HG03469 (cell line): ENCODE measurements at regions not wholly inside any gene's neighbourhood (a gene's known extent, or its start where the extent isn't known, plus 50 kb on each side); places are given as distances from the start of the nearest gene placed in this dataset.
"Not testable (repeated sequence)": the region's sequence is repeated elsewhere in the genome, so short reads cannot be mapped to it uniquely, and the experiment has no call there.

Experiments
- ATAC-seq: cut with Tn5 transposase; IDR thresholded peaks from one replicate; pipeline ENCODE4 v1.9.1; 2021; ENCODE audit warnings: mild to moderate bottlenecking, moderate library complexity, moderate number of reproducible peaks; ENCODE audit not compliant: unreplicated experiment

DNA sequence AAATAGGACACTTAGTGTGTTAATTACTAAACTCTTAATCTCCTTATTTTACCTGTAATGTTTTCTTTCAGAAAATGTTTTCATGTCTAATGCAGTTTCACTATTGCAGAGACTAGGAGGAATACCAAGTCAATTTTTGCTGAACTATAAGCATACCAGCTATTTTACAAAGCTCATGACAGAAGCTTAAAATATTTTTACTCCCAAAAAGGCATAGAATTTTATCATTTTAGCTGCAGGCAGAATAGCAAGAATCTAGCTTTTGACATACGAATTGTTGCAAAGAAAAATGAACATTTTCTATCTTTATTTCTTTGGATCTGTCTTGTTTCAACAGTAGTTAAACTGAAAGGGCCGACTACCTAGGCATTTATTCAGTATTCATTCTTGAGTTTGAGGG, 366.9 kb downstream of the FAT3 start:
- no peak for ATAC-seq

GRCh38 chr11:92594251-92594650, 369.6 kb downstream of the FAT3 start:
- ATAC-seq = no peak

DNA sequence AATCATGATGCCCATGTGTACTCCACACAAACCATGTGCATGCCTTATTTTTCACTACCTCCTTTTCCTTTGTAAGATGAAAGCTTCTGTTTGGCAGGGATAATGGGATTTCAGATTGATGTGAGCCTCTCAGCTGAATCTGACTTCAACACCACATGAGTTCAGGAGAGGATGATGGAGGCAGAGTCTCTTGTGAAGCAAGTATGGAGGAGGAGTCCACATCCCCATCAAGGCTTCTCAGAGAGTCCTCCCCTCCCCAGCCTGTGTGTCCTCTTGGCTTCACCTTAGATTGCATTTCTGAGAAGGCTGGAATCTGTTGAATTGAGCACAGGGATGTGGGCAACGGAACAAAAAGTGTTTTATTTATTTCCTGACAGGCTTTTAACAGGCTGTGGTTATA, 370.4 kb downstream of the FAT3 start:
- no peak for ATAC-seq

- no peak for ATAC-seq
Observed at GRCh38 chr11:92596596-92597317, 372.1 kb downstream of the FAT3 start.

GRCh38 chr11:92601048-92601447, 368.4 kb upstream of the MTNR1B start:
- no peak for ATAC-seq

DNA sequence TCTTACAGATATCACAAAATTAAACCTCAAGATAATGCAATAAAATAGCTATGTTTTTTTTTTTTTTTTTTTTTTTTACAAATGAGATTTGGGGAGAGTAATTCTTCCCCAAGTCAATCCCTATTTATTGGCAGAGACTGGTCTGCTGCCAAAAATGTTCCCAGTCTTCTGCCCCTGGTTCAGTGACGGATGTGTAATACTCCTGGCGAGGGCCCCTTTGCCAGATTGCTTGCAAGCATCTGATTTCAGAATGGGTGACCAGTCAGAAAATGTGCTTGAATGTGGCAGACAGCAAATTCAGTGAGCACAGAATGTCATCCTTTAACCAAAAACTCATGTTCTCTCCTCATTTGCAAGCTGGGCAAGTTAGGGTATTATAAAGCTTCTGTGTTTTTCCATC, 363.8 kb upstream of the MTNR1B start:
- no peak for ATAC-seq

GRCh38 chr11:92607969-92608722, 361.3 kb upstream of the MTNR1B start:
- ATAC-seq = no peak

DNA sequence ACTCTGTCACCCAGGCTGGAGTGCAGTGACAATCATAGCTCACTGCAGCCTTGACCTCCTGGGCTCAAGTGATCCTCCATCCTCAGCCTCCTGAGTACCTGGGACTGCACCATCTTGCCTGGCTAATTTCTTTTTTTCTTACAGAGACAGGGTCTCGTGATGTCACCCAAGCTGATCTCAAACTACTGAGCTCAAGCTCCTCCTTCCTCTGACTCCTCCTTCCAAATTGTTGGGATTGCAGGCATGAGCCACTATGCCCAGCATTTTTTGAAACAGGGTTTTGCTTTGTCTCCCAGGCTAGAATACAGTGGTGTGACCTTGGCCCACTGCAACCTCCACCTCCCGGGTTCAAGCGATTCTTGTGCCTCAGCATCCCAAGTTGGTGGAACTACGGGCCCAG, 358.3 kb upstream of the MTNR1B start:
- ATAC-seq = no peak

DNA sequence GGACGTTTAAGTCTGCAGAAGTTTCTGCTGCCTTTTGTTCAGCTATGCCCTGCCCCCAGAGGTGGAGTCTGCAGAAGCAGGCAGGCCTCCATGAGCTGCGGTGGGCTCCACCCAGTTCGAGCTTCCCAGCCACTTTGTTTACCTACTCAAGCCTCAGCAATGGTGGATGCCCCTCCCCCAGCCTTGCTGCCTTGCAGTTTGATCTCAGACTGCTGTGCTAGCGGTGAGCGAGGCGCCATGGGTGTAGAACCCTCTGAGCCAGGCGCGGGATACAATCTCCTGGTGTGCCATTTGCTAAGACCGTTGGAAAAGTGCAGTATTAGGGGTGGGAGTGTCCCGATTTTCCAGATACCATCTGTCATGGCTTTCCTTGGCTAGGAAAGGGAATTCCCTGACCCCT, 351.4 kb upstream of the MTNR1B start:
- ATAC-seq = not testable (repeated sequence)

DNA sequence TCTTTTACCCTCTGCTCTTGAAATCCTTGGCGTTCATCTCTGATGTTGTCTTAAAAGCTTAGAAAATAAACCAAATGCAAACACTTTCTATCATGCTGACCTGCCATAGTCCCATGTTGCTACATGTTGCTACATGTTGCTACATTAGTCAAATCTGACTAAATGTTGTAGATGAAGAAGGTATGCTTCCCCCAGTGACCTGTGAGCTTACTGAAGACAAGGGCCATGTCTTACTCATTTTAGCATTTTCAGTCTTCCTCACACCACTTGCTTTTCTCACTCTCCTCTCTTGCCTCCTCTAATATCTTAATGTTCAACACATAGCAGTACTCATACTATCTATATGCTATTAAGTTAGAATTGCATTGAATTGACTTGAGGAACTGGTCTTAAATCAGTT, 346.4 kb upstream of the MTNR1B start:
- no peak for ATAC-seq

GRCh38 chr11:92625894-92626293, 343.6 kb upstream of the MTNR1B start:
- no peak for ATAC-seq

DNA sequence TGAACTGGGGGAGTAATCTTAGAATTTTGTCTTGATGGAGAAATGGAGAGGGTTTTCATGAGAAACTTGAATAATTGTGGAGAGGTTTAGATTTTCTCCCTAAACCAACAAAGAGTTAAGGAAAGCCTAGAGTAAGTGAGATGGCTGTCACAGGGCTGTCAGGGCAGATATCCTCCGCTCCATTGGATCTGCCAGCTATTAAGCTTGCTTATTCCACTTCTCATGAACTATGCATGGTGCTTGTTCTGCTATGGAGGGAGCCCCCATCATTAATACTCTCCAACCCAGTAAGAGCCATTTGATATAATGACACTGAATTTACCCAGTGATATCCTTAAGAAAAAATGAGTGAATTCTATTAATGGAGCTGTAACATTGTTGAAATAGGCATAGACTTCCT, 342.8 kb upstream of the MTNR1B start:
- no peak for ATAC-seq

DNA sequence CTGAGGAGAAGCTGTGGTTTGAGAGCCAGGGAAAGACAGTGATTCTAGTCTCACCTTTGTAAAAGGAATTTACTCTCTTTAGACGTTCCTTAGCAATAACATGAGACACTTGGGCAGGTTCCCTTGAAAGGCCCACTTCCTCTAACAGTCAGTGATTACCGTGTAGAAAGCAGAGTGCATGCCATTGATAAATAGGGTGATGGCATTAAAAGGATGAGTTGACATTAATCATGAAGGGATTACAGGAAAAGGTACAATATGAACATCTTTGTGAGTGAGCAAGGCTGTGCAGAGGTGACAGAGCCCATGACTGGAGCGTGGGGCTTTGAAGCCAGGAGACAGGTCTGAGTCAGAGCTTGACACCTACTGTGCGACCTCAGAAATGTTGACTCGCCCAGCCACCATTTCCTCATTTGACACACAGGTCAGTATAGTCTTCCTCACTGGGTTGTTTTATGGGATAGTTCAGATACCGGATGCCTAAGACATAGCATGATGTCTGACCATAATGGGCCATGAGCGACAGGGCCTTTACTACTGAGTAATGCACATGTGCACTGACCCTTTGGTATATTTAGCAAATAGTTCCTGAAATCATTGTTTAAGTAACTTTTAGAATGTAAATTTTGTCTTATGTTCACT, 341.7 kb upstream of the MTNR1B start:
- ATAC-seq = no peak

GRCh38 chr11:92628401-92629292, 340.8 kb upstream of the MTNR1B start:
- ATAC-seq = no peak

DNA sequence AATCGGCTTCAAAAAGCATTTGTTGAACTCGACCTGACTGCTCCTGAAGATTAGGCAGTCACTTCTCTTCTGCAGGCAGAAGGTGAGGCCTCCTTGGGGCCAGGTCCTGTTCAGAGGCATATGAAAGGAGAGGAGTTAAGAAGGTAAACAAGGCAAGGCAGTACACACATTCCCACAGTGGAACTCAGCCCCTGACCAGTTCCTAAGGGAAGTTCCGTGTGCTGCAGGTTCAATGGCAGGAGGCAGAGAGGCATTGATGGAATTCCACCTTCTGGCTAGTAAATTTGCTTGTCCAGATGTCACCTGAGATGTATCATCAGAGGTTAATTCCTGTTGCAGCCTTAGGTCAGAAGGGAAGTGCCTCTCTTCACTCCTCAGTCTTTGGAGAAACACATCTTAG, 337.0 kb upstream of the MTNR1B start:
- no peak for ATAC-seq

GRCh38 chr11:92633820-92634219, 335.6 kb upstream of the MTNR1B start:
- no peak for ATAC-seq

DNA sequence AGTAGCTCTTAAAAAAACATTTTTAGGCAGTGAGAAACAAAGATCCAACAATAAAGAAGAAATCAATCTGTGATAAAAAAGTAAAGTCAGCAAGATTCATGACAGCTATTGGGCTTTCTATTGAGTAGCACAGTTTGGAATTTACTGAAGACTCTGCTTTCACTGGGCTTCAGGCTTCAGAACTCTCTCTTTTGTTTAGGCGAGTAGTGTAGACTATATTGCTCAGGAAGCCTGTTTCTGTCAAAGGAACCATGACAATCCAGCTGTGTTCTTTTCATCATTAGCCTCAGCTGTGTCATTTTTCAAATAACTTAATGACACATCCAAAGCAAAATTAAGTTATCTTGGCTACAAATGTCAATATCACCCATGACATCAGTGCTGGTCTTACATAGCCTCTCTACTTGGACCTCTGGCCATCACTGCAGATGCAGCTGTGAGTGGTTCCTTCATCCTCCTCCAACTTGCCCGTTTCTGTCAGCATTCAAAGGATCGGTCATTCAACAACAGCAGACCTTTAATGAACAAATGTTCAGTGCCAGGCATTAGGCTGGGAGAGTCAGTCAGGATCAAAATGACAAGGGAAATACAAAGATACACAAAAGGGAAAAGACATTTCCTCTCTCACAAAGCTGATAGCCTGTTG, 332.8 kb upstream of the MTNR1B start:
- no peak for ATAC-seq

DNA sequence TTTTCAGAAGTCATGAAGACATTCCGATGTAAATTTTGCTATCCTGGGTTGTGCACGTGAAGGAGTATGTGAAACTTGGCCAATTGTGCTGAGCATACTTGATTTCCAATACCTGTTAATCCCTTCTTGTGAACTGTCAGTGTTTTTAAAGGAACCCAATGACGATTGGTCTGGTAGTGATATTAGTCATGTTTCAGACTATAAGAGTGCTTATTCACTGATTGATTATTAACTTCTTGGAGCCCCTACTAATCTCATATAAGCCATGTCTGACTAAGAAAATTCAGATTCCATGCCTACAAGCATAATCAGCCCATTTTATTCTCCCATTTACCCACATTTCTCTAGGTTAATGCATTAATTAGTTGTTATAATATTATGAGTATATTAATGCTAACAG, 330.8 kb upstream of the MTNR1B start:
- no peak for ATAC-seq

DNA sequence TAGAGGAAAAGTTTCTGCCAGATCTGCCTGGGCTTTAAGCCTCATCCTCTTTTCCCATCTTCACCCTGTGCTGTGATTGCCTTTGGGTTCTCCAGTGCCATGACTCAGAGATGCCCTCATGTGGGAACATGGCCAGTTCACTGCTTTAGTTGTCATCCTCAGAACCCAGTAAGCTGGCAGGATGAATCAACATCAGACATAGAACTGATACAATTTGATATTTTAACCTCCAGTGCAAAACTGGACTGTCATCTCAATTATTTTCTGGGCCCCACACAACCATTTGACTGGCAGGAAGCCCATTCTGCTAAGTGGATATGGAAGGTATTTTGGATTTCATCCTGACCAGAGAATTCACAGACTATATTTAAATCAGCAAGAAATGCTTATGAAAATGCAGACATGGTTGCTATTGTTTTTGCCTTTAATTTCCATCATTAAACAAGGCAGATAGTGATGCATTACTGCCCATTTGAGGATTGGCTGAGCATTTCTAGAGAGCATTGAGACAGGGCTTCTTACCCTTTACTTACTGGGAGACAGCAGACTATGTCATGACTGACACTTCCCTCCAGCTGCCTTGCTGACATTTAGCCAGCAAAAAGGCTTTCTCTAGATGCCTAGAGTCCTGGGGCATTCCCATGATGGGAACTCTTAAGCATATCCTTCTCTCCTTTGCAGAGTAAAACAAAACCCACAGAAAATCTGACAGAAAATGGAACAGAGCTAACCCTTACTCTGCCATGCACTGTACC, 327.1 kb upstream of the MTNR1B start:
- ATAC-seq = no peak

- no peak for ATAC-seq
Observed at GRCh38 chr11:92643827-92644226, 325.6 kb upstream of the MTNR1B start.
